GM23338 (cell line): ENCODE measurements at regions not wholly inside any gene's neighbourhood (a gene's known extent, or its start where the extent isn't known, plus 50 kb on each side); places are given as distances from the start of the nearest gene placed in this dataset.

Experiments
- ATAC-seq: fragments of 200-7000 bp; cut with Tn5 transposase; 3 replicates; pipeline ENCODE4 v1.9.1; 2020
- DNase-seq: peaks from one replicate; pipeline ENCODE4 v3.0.0-alpha.2; 2015; ENCODE audit warnings: low spot score
- H2AFZ ChIP-seq: fragments of 200-600 bp; sonication (generic); 2 replicates; pipeline ENCODE4 v1.8.0; 2016; ENCODE audit warnings: antibody characterized with exemption, mild to moderate bottlenecking, moderate library complexity
- H3F3A ChIP-seq: fragments of 200-600 bp; sonication (generic); replicated peaks from 2 replicates; pipeline ENCODE4 v1.8.0; 2017; ENCODE audit warnings: antibody characterized with exemption, mixed run types, low read depth
- H3K27ac ChIP-seq: fragments of 200-600 bp; sonication (generic); 2 replicates; pipeline ENCODE4 v1.6.1; 2016; ENCODE audit warnings: low read depth
- H3K27me3 ChIP-seq: fragments of 200-600 bp; sonication (generic); 2 replicates; pipeline ENCODE4 v1.8.0; 2016; ENCODE audit warnings: mild to moderate bottlenecking, mixed run types, moderate library complexity; ENCODE audit not compliant: insufficient read depth
- H3K36me3 ChIP-seq: fragments of 200-600 bp; sonication (generic); 2 replicates; pipeline ENCODE4 v1.8.0; 2016; ENCODE audit warnings: mild to moderate bottlenecking; ENCODE audit not compliant: insufficient read depth
- H3K4me1 ChIP-seq: fragments of 200-600 bp; sonication (generic); 2 replicates; pipeline ENCODE4 v1.8.0; 2016; ENCODE audit warnings: mild to moderate bottlenecking, moderate library complexity; ENCODE audit not compliant: insufficient read depth
- H3K4me2 ChIP-seq: fragments of 200-600 bp; sonication (generic); 2 replicates; pipeline ENCODE4 v1.7.1; 2017; ENCODE audit warnings: mixed run types
- H3K4me3 ChIP-seq: fragments of 200-600 bp; sonication (generic); 2 replicates; pipeline ENCODE4 v1.6.1; 2016; ENCODE audit warnings: mixed run types
- H3K79me2 ChIP-seq: fragments of 200-600 bp; sonication (generic); replicated peaks from 2 replicates; pipeline ENCODE4 v1.8.0; 2017; ENCODE audit warnings: mild to moderate bottlenecking; ENCODE audit not compliant: insufficient read depth
- H3K9me2 ChIP-seq: fragments of 200-600 bp; sonication (generic); 2 replicates; pipeline ENCODE4 v1.8.0; 2017; ENCODE audit not compliant: insufficient read depth
- H4K20me1 ChIP-seq: fragments of 200-600 bp; sonication (generic); replicated peaks from 2 replicates; pipeline ENCODE4 v1.8.0; 2017; ENCODE audit warnings: mild to moderate bottlenecking; ENCODE audit not compliant: insufficient read depth
- H3K27ac Mint-ChIP-seq: 2 replicates; pipeline ENCODE4 v1.8.0; 2020; ENCODE audit warnings: inconsistent platforms, mild to moderate bottlenecking, moderate library complexity, mixed read lengths
- H3K27me3 Mint-ChIP-seq: 3 replicates; pipeline ENCODE4 v1.8.0; 2022; ENCODE audit warnings: low read depth, mild to moderate bottlenecking, moderate library complexity, mixed read lengths, inconsistent platforms; ENCODE audit not compliant: insufficient read depth, poor library complexity
- H3K36me3 Mint-ChIP-seq: 3 replicates; pipeline ENCODE4 v1.8.0; 2021; ENCODE audit warnings: low read depth, mild to moderate bottlenecking, inconsistent platforms, moderate library complexity, mixed read lengths
- H3K4me1 Mint-ChIP-seq: 3 replicates; pipeline ENCODE4 v1.8.0; 2020; ENCODE audit warnings: mild to moderate bottlenecking, inconsistent platforms, mixed read lengths
- H3K4me3 Mint-ChIP-seq: 3 replicates; pipeline ENCODE4 v1.8.0; 2021; ENCODE audit warnings: moderate library complexity, mild to moderate bottlenecking, inconsistent platforms, mixed read lengths
- H3K9me3 Mint-ChIP-seq: 3 replicates; pipeline ENCODE4 v1.8.0; 2020; ENCODE audit warnings: moderate library complexity, mild to moderate bottlenecking, inconsistent platforms, mixed read lengths
- CREB1 ChIP-seq: fragments of 250-450 bp; sonication (Bioruptor Pico); IDR thresholded peaks from 2 replicates; pipeline ENCODE4 v1.5.0; 2020; ENCODE audit warnings: low read depth, mild to moderate bottlenecking, moderate library complexity
- EZH2 ChIP-seq: fragments of 200-600 bp; sonication (generic); IDR thresholded peaks from one replicate; pipeline ENCODE4 v1.8.0; 2017; ENCODE audit warnings: antibody characterized with exemption, mild to moderate bottlenecking, low read depth; ENCODE audit not compliant: unreplicated experiment
- EZH2phosphoT487 ChIP-seq: fragments of 200-600 bp; sonication (generic); IDR thresholded peaks from one replicate; pipeline ENCODE4 v1.8.1; 2018; ENCODE audit warnings: antibody characterized with exemption; ENCODE audit not compliant: unreplicated experiment
- JUNB ChIP-seq: IDR thresholded peaks from one replicate; pipeline ENCODE4 v1.6.1; 2016; ENCODE audit warnings: antibody characterized with exemption; ENCODE audit not compliant: unreplicated experiment
- NANOG ChIP-seq: IDR thresholded peaks from 2 replicates; pipeline ENCODE4 v1.6.1; 2016; ENCODE audit warnings: antibody characterized with exemption, borderline replicate concordance
- POLR2AphosphoS5 ChIP-seq: IDR thresholded peaks from 2 replicates; pipeline ENCODE4 v1.6.1; 2016; ENCODE audit warnings: antibody characterized with exemption, low read depth
- STAT1 ChIP-seq: IDR thresholded peaks from one replicate; pipeline ENCODE4 v1.6.1; 2016; ENCODE audit warnings: antibody characterized with exemption; ENCODE audit not compliant: unreplicated experiment
- ZNF114 ChIP-seq: fragments of 250-450 bp; sonication (Bioruptor Pico); IDR thresholded peaks from 2 replicates; pipeline ENCODE4 v1.5.0; 2020; ENCODE audit warnings: mild to moderate bottlenecking, moderate library complexity
- ZNF331 ChIP-seq: fragments of 250-450 bp; sonication (Bioruptor Pico); IDR thresholded peaks from 2 replicates; pipeline ENCODE4 v1.5.0; 2020; ENCODE audit warnings: low read depth, mild to moderate bottlenecking, moderate library complexity
- TF ChIP-seq, protein P1 (sequence below): IDR thresholded peaks from one replicate; pipeline ENCODE4 v1.6.1; 2018; ENCODE audit warnings: antibody characterized with exemption; ENCODE audit not compliant: unreplicated experiment
- TF ChIP-seq, protein P2 (sequence below): IDR thresholded peaks from 2 replicates; pipeline ENCODE4 v1.6.1; 2016; ENCODE audit warnings: antibody characterized with exemption
- TF ChIP-seq, protein P3 (sequence below), 2 experiments: fragments of 200-600 bp in 1 of 2; sonication (generic) in 1 of 2; conservative IDR thresholded peaks; 2 replicates each; pipeline versions ENCODE4 v1.5.1 to v1.6.1; 2016 to 2017; ENCODE audit warnings: antibody characterized with exemption in 2 of 2, low read depth in 2 of 2, mild to moderate bottlenecking in 2 of 2, moderate library complexity in 1 of 2
- TF ChIP-seq, protein P4 (sequence below): fragments of 250-450 bp; sonication (Bioruptor Pico); IDR thresholded peaks from 2 replicates; pipeline ENCODE4 v1.5.0; 2020; ENCODE audit warnings: mild to moderate bottlenecking, moderate library complexity

DNA sequence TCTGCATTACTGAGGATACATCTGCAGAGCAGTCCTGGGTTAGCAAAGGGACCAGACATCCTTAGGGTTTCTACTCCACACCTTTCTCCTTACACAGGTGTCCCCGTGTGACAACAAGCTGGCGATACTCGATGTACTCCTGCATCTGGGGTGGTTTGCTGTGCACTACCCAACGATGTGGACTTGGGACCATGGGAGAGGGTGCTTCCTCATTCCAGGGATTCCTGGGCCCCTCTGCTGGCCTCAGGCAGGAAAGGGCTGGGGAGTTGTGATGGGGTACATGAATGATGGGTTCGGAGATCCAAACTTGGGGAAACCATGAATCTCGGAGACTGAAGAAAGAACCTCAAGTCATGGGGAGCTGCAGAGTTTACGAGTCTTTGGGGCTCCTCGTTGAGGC is 179.6 kb upstream of the GALNT17 start:
- Histone ChIP-seq H3K4me2 (no peak overlapping the region), H3K27me3 (no peaks in the 10 kb centered on the region), H4K20me1 (no peaks in the 10 kb centered on the region), H3K9me2 (peaks cover 9% of the 10 kb centered on the region; the same call in 1 of the 2 replicates), H3K79me2 (no peaks in the 10 kb centered on the region), H3K36me3 (no peaks in the 10 kb centered on the region), H3K4me3 (no peak overlapping the region), H3K27ac (no peak overlapping the region), H3K4me1 (no peaks in the 10 kb centered on the region), H2AFZ (no peak overlapping the region), H3F3A (no peaks in the 10 kb centered on the region)
- TF ChIP-seq JUNB: no peak
- TF ChIP-seq, protein P1, sequence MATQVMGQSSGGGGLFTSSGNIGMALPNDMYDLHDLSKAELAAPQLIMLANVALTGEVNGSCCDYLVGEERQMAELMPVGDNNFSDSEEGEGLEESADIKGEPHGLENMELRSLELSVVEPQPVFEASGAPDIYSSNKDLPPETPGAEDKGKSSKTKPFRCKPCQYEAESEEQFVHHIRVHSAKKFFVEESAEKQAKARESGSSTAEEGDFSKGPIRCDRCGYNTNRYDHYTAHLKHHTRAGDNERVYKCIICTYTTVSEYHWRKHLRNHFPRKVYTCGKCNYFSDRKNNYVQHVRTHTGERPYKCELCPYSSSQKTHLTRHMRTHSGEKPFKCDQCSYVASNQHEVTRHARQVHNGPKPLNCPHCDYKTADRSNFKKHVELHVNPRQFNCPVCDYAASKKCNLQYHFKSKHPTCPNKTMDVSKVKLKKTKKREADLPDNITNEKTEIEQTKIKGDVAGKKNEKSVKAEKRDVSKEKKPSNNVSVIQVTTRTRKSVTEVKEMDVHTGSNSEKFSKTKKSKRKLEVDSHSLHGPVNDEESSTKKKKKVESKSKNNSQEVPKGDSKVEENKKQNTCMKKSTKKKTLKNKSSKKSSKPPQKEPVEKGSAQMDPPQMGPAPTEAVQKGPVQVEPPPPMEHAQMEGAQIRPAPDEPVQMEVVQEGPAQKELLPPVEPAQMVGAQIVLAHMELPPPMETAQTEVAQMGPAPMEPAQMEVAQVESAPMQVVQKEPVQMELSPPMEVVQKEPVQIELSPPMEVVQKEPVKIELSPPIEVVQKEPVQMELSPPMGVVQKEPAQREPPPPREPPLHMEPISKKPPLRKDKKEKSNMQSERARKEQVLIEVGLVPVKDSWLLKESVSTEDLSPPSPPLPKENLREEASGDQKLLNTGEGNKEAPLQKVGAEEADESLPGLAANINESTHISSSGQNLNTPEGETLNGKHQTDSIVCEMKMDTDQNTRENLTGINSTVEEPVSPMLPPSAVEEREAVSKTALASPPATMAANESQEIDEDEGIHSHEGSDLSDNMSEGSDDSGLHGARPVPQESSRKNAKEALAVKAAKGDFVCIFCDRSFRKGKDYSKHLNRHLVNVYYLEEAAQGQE: no peak
- no peak for TF ChIP-seq EZH2
- TF ChIP-seq CREB1 (CRISPR knock-in tag): no peak
- TF ChIP-seq STAT1: no peak
- TF ChIP-seq, protein P2, sequence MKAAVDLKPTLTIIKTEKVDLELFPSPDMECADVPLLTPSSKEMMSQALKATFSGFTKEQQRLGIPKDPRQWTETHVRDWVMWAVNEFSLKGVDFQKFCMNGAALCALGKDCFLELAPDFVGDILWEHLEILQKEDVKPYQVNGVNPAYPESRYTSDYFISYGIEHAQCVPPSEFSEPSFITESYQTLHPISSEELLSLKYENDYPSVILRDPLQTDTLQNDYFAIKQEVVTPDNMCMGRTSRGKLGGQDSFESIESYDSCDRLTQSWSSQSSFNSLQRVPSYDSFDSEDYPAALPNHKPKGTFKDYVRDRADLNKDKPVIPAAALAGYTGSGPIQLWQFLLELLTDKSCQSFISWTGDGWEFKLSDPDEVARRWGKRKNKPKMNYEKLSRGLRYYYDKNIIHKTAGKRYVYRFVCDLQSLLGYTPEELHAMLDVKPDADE: no peak
- TF ChIP-seq, protein P3, sequence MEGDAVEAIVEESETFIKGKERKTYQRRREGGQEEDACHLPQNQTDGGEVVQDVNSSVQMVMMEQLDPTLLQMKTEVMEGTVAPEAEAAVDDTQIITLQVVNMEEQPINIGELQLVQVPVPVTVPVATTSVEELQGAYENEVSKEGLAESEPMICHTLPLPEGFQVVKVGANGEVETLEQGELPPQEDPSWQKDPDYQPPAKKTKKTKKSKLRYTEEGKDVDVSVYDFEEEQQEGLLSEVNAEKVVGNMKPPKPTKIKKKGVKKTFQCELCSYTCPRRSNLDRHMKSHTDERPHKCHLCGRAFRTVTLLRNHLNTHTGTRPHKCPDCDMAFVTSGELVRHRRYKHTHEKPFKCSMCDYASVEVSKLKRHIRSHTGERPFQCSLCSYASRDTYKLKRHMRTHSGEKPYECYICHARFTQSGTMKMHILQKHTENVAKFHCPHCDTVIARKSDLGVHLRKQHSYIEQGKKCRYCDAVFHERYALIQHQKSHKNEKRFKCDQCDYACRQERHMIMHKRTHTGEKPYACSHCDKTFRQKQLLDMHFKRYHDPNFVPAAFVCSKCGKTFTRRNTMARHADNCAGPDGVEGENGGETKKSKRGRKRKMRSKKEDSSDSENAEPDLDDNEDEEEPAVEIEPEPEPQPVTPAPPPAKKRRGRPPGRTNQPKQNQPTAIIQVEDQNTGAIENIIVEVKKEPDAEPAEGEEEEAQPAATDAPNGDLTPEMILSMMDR (conservative IDR thresholded peaks at IDR 0.05; ENCODE audit: low read depth in 2 of 2): no peak
- TF ChIP-seq EZH2phosphoT487: no peak
- TF ChIP-seq NANOG: no peak
- TF ChIP-seq, protein P4, sequence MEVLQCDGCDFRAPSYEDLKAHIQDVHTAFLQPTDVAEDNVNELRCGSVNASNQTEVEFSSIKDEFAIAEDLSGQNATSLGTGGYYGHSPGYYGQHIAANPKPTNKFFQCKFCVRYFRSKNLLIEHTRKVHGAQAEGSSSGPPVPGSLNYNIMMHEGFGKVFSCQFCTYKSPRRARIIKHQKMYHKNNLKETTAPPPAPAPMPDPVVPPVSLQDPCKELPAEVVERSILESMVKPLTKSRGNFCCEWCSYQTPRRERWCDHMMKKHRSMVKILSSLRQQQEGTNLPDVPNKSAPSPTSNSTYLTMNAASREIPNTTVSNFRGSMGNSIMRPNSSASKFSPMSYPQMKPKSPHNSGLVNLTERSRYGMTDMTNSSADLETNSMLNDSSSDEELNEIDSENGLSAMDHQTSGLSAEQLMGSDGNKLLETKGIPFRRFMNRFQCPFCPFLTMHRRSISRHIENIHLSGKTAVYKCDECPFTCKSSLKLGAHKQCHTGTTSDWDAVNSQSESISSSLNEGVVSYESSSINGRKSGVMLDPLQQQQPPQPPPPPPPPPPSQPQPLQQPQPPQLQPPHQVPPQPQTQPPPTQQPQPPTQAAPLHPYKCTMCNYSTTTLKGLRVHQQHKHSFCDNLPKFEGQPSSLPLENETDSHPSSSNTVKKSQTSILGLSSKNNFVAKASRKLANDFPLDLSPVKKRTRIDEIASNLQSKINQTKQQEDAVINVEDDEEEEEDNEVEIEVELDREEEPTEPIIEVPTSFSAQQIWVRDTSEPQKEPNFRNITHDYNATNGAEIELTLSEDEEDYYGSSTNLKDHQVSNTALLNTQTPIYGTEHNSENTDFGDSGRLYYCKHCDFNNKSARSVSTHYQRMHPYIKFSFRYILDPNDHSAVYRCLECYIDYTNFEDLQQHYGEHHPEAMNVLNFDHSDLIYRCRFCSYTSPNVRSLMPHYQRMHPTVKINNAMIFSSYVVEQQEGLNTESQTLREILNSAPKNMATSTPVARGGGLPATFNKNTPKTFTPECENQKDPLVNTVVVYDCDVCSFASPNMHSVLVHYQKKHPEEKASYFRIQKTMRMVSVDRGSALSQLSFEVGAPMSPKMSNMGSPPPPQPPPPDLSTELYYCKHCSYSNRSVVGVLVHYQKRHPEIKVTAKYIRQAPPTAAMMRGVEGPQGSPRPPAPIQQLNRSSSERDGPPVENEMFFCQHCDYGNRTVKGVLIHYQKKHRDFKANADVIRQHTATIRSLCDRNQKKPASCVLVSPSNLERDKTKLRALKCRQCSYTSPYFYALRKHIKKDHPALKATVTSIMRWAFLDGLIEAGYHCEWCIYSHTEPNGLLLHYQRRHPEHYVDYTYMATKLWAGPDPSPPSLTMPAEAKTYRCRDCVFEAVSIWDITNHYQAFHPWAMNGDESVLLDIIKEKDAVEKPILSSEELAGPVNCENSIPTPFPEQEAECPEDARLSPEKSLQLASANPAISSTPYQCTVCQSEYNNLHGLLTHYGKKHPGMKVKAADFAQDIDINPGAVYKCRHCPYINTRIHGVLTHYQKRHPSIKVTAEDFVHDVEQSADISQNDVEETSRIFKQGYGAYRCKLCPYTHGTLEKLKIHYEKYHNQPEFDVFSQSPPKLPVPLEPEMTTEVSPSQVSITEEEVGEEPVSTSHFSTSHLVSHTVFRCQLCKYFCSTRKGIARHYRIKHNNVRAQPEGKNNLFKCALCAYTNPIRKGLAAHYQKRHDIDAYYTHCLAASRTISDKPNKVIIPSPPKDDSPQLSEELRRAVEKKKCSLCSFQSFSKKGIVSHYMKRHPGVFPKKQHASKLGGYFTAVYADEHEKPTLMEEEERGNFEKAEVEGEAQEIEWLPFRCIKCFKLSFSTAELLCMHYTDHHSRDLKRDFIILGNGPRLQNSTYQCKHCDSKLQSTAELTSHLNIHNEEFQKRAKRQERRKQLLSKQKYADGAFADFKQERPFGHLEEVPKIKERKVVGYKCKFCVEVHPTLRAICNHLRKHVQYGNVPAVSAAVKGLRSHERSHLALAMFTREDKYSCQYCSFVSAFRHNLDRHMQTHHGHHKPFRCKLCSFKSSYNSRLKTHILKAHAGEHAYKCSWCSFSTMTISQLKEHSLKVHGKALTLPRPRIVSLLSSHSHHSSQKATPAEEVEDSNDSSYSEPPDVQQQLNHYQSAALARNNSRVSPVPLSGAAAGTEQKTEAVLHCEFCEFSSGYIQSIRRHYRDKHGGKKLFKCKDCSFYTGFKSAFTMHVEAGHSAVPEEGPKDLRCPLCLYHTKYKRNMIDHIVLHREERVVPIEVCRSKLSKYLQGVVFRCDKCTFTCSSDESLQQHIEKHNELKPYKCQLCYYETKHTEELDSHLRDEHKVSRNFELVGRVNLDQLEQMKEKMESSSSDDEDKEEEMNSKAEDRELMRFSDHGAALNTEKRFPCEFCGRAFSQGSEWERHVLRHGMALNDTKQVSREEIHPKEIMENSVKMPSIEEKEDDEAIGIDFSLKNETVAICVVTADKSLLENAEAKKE: no peak
- TF ChIP-seq POLR2AphosphoS5: no peak
- TF ChIP-seq ZNF331 (CRISPR knock-in tag): no peak
- no peak for TF ChIP-seq ZNF114
- ATAC-seq (no peak), DNase-seq (no peak)
- Mint-ChIP-seq H3K36me3 (peaks cover 10% of the 10 kb centered on the region; the same call in 2 of the 3 replicates), H3K27ac (no peak overlapping the region), H3K27me3 (peaks cover 4% of the 10 kb centered on the region), H3K4me1 (peaks cover 9% of the 10 kb centered on the region), H3K9me3 (peaks cover 22% of the 10 kb centered on the region), H3K4me3 (no peak overlapping the region)
